Right atrium auricular region (tissue), 2 donors: ENCODE measurements at regions not wholly inside any gene's neighbourhood (a gene's known extent, or its start where the extent isn't known, plus 50 kb on each side); places are given as distances from the start of the nearest gene placed in this dataset.

ENCODE experiments used
- DNase-seq: peaks from one replicate; pipeline ENCODE4 v3.0.0-alpha.2; 2019; ENCODE audit warnings: low spot score
- H3K27ac ChIP-seq, 2 donors: fragments of 200-600 bp; sonication (generic); 1 replicate in 1 of 2; 2 replicates in 1 of 2; pipeline ENCODE4 v1.5.1; 2016 to 2019
- H3K27me3 ChIP-seq, 2 donors: fragments of 200-600 bp; sonication (generic); one replicate each; pipeline versions ENCODE4 v1.5.1 to v1.6.0; 2017 to 2019
- H3K36me3 ChIP-seq: fragments of 200-600 bp; sonication (generic); one replicate; pipeline ENCODE4 v1.5.1; 2016
- H3K4me1 ChIP-seq, 2 donors: fragments of 200-600 bp; sonication (generic); one replicate each; pipeline versions ENCODE4 v1.5.1 to v1.6.0; 2017 to 2019
- H3K4me3 ChIP-seq, 2 donors: fragments of 200-600 bp; sonication (generic); 1 replicate in 1 of 2; 2 replicates in 1 of 2; pipeline ENCODE4 v1.5.1; 2017 to 2019; ENCODE audit warnings: mild to moderate bottlenecking in 1 of 2, moderate library complexity in 1 of 2
- H3K9me3 ChIP-seq, 2 donors: fragments of 200-600 bp; sonication (generic); one replicate each; pipeline ENCODE4 v1.5.1; 2019
- TF ChIP-seq, protein P1 (sequence below), 2 donors: fragments of 200-600 bp; sonication (generic); IDR thresholded peaks; one replicate each; pipeline ENCODE4 v1.5.1; 2019; ENCODE audit warnings: antibody characterized with exemption in 2 of 2

DNA sequence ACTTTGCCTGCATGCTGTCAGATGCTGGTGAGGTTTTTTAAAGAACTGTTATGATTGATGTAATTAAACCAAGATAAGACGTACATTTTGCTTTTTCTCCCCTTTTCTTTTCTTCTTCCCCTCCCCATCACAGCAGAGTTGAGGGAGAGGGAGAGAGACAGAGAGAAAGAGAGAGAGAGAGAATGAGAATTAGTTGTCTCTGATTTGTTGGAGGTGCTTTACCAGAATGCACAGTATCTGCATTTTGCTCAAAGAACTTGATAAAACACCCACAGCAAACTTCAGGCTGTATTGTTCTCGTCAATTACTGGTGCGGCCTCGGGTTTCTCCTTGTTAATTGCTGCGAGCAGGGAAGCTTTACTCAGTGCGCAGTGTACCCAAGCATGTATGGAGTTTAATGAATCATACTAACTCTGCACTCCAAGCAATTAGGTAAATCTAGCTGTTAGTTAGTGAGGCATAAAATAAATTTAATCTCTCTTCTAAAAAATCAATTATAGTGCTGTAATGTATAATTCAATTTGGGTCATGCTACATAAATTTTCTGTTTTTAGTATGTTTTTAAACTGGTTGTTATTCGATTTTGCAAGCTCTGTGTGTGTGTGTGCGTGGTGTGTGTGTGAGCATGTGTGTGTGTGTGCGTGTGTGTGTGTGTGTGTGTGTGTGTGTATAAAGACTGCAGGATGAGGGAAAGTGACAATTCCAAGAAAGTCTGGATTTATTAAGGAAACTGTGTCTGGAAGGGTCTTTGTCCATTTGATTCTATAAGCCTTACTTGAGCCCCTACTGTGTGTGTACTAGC is 273.4 kb downstream of the TLE3 start:
- no peak overlapping the region for H3K4me3 ChIP-seq
- no peaks in the 10 kb centered on the region for H3K4me1 ChIP-seq
- H3K9me3 ChIP-seq: no peaks in the 10 kb centered on the region
- no peaks in the 10 kb centered on the region for H3K27me3 ChIP-seq
- no peak overlapping the region for H3K27ac ChIP-seq
- TF ChIP-seq, protein P1, sequence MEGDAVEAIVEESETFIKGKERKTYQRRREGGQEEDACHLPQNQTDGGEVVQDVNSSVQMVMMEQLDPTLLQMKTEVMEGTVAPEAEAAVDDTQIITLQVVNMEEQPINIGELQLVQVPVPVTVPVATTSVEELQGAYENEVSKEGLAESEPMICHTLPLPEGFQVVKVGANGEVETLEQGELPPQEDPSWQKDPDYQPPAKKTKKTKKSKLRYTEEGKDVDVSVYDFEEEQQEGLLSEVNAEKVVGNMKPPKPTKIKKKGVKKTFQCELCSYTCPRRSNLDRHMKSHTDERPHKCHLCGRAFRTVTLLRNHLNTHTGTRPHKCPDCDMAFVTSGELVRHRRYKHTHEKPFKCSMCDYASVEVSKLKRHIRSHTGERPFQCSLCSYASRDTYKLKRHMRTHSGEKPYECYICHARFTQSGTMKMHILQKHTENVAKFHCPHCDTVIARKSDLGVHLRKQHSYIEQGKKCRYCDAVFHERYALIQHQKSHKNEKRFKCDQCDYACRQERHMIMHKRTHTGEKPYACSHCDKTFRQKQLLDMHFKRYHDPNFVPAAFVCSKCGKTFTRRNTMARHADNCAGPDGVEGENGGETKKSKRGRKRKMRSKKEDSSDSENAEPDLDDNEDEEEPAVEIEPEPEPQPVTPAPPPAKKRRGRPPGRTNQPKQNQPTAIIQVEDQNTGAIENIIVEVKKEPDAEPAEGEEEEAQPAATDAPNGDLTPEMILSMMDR (IDR thresholded peaks at IDR 0.05): no peak
- H3K36me3 ChIP-seq: no peaks in the 10 kb centered on the region
- DNase-seq: no peak

GRCh38 chr15:69824877-69825406 is 272.8 kb downstream of the TLE3 start:
- TF ChIP-seq, protein P1 (IDR thresholded peaks at IDR 0.05): no peak
- H3K9me3 ChIP-seq: no peaks in the 10 kb centered on the region
- no peaks in the 10 kb centered on the region for H3K27me3 ChIP-seq
- no peak overlapping the region for H3K27ac ChIP-seq
- H3K4me1 ChIP-seq: no peaks in the 10 kb centered on the region
- DNase-seq: no peak
- no peak overlapping the region for H3K4me3 ChIP-seq
- no peaks in the 10 kb centered on the region for H3K36me3 ChIP-seq

DNA sequence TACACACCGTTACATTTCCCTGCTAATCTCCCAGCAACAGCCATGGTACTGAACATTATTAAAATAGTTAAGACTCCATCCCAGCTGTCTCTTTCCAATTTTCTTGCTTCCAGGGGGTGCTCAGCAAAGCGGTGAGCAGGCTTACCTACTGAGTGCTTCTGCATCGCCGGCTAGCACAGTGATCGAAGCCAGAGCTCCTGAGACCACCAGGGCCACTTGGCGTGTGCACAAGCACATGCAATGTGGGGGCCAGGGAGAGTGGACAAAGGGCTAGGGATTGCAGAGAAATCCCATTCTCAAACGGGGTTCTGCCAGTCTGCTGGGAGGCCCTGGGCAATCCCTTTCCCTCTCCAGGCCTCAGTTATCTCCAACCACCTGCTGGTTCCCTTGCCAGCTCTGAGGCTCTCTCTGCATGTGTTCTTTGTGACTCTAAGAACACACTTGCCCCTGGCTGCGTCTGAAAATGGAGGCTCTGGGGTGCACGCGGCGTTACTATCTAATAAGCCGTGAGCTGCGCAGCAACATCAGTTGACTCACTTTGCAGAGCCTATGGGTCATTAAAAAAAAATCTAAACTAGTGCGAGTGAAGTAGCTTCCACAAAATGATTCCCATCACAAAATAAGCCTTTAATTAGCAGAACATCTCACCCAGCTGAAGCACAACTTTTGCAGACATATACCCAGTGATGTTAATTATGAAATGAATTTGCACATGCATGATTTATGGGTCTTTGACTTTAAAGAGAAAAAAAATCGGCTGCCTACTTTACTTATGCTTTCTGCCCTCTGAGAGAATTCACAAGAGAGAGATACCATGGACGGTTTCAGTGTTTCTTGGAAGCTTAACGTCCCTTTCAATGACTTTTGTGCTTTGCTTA is 271.5 kb downstream of the TLE3 start:
- DNase-seq: no peak
- Histone ChIP-seq H3K4me3 (no peak overlapping the region), H3K36me3 (no peaks in the 10 kb centered on the region), H3K4me1 (no peaks in the 10 kb centered on the region), H3K27ac (no peak overlapping the region), H3K9me3 (no peaks in the 10 kb centered on the region), H3K27me3 (no peaks in the 10 kb centered on the region)
- TF ChIP-seq, protein P1 (IDR thresholded peaks at IDR 0.05): no peak

DNA sequence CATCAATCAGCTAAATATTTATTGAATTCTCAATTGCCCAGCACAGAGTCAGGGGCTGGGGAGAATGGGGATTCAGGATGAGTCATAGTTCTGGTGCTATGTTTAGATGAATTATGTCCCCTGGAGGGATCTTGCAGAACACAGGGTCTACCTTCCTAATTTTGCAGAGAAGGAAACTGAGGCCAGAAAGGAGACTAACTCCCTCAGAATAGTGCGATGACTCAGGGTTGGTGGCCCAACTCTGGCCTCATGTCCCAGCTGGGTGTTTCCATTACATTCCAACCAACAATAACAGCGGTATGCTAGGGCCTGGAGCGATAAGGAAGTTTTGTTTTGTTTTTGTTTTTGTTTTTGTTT is 270.9 kb downstream of the TLE3 start:
- Histone ChIP-seq H3K9me3 (no peaks in the 10 kb centered on the region), H3K4me3 (no peak overlapping the region), H3K36me3 (no peaks in the 10 kb centered on the region), H3K27me3 (no peaks in the 10 kb centered on the region), H3K27ac (no peak overlapping the region), H3K4me1 (no peaks in the 10 kb centered on the region)
- DNase-seq: no peak
- TF ChIP-seq, protein P1 (IDR thresholded peaks at IDR 0.05): no peak

GRCh38 chr15:69827751-69828150 is 270.0 kb downstream of the TLE3 start:
- Histone ChIP-seq H3K27me3 (no peaks in the 10 kb centered on the region), H3K4me1 (no peaks in the 10 kb centered on the region), H3K36me3 (no peaks in the 10 kb centered on the region), H3K4me3 (no peak overlapping the region), H3K9me3 (no peaks in the 10 kb centered on the region), H3K27ac (no peak overlapping the region)
- TF ChIP-seq, protein P1 (IDR thresholded peaks at IDR 0.05): no peak
- DNase-seq: no peak
